Right atrium auricular region (tissue), 2 donors: ENCODE measurements at regions not wholly inside any gene's neighbourhood (a gene's known extent, or its start where the extent isn't known, plus 50 kb on each side); places are given as distances from the start of the nearest gene placed in this dataset.

Source experiments
- DNase-seq: peaks from one replicate; pipeline ENCODE4 v3.0.0-alpha.2; 2019; ENCODE audit warnings: low spot score
- H3K27ac ChIP-seq, 2 donors: fragments of 200-600 bp; sonication (generic); 1 replicate in 1 of 2; 2 replicates in 1 of 2; pipeline ENCODE4 v1.5.1; 2016 to 2019
- H3K27me3 ChIP-seq, 2 donors: fragments of 200-600 bp; sonication (generic); one replicate each; pipeline versions ENCODE4 v1.5.1 to v1.6.0; 2017 to 2019
- H3K36me3 ChIP-seq: fragments of 200-600 bp; sonication (generic); one replicate; pipeline ENCODE4 v1.5.1; 2016
- H3K4me1 ChIP-seq, 2 donors: fragments of 200-600 bp; sonication (generic); one replicate each; pipeline versions ENCODE4 v1.5.1 to v1.6.0; 2017 to 2019
- H3K4me3 ChIP-seq, 2 donors: fragments of 200-600 bp; sonication (generic); 1 replicate in 1 of 2; 2 replicates in 1 of 2; pipeline ENCODE4 v1.5.1; 2017 to 2019; ENCODE audit warnings: mild to moderate bottlenecking in 1 of 2, moderate library complexity in 1 of 2
- H3K9me3 ChIP-seq, 2 donors: fragments of 200-600 bp; sonication (generic); one replicate each; pipeline ENCODE4 v1.5.1; 2019
- TF ChIP-seq, protein P1 (sequence below), 2 donors: fragments of 200-600 bp; sonication (generic); IDR thresholded peaks; one replicate each; pipeline ENCODE4 v1.5.1; 2019; ENCODE audit warnings: antibody characterized with exemption in 2 of 2

GRCh38 chr16:86228713-86229112 lies 281.6 kb upstream of the FOXF1 start:
- Histone ChIP-seq H3K27me3 (no peaks in the 10 kb centered on the region), H3K27ac (no peak overlapping the region), H3K4me3 (no peak overlapping the region), H3K4me1 (no peaks in the 10 kb centered on the region), H3K9me3 (no peaks in the 10 kb centered on the region), H3K36me3 (no peaks in the 10 kb centered on the region)
- DNase-seq: no peak
- TF ChIP-seq, protein P1, sequence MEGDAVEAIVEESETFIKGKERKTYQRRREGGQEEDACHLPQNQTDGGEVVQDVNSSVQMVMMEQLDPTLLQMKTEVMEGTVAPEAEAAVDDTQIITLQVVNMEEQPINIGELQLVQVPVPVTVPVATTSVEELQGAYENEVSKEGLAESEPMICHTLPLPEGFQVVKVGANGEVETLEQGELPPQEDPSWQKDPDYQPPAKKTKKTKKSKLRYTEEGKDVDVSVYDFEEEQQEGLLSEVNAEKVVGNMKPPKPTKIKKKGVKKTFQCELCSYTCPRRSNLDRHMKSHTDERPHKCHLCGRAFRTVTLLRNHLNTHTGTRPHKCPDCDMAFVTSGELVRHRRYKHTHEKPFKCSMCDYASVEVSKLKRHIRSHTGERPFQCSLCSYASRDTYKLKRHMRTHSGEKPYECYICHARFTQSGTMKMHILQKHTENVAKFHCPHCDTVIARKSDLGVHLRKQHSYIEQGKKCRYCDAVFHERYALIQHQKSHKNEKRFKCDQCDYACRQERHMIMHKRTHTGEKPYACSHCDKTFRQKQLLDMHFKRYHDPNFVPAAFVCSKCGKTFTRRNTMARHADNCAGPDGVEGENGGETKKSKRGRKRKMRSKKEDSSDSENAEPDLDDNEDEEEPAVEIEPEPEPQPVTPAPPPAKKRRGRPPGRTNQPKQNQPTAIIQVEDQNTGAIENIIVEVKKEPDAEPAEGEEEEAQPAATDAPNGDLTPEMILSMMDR (IDR thresholded peaks at IDR 0.05): no peak

GRCh38 chr16:86229283-86229682 lies 281.0 kb upstream of the FOXF1 start:
- Histone ChIP-seq H3K9me3 (no peaks in the 10 kb centered on the region), H3K27ac (no peak overlapping the region), H3K4me1 (no peaks in the 10 kb centered on the region), H3K36me3 (no peaks in the 10 kb centered on the region), H3K27me3 (no peaks in the 10 kb centered on the region), H3K4me3 (no peak overlapping the region)
- DNase-seq: no peak
- TF ChIP-seq, protein P1 (IDR thresholded peaks at IDR 0.05): no peak

- DNase-seq: no peak
- Histone ChIP-seq H3K4me1 (no peaks in the 10 kb centered on the region), H3K27me3 (no peaks in the 10 kb centered on the region), H3K4me3 (no peak overlapping the region), H3K9me3 (no peaks in the 10 kb centered on the region), H3K36me3 (no peaks in the 10 kb centered on the region), H3K27ac (no peak overlapping the region)
- TF ChIP-seq, protein P1 (IDR thresholded peaks at IDR 0.05): no peak
These were observed 280.3 kb upstream of the FOXF1 start for GRCh38 chr16:86229866-86230656.

DNA sequence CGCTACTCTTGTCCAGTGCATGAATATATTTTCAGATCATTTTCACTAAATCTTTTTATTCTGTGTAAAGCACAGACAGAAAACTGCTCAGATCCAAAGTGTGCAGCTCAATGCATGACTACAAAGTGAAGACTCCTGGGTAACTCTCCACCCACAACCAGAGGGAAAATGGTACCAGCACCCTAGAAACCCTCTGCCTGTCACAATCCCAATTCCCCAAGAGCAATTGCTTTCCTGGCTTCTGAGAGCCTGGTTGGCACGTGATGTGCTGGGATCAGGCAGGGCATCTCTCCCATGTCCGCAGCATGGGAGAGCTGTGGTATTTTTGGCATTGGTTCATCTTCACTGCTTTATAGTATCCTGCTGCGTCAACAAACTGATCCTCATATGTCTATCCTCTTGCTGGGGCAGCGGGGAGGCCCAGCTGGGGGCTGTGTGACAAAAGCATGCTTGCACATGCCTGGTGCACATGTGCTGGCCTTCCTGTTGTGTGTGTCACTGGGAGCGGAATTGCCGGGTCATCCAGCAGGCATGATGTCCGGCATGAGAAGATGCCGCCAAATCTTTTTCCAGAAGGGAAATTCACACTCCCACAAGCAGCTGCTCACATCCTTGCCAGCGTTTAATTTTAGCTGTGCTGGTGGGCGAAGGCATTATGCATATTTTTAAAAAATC lies 278.9 kb upstream of the FOXF1 start:
- Histone ChIP-seq H3K27me3 (no peaks in the 10 kb centered on the region), H3K4me3 (no peak overlapping the region), H3K9me3 (no peaks in the 10 kb centered on the region), H3K27ac (no peak overlapping the region), H3K4me1 (no peaks in the 10 kb centered on the region), H3K36me3 (no peaks in the 10 kb centered on the region)
- TF ChIP-seq, protein P1 (IDR thresholded peaks at IDR 0.05): no peak
- no peak for DNase-seq

DNA sequence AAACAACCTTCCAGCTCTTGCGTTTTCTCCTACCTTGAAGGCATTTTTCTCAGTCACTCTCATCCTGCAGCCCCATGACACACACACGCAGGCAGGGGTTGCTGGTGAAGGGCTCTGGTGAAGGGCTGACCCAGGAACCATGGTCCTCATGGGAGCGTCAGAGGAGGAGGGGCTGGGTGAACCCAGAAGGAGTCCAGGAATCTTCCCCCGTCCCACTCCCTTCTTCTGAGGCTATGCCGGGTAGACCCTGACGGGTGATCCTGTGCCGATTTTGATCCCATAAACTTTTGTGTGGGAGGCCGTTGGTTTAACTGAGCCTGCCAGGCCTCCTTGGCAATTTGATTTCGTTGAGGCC lies 278.4 kb upstream of the FOXF1 start:
- no peaks in the 10 kb centered on the region for H3K9me3 ChIP-seq
- H3K4me3 ChIP-seq: no peak overlapping the region
- DNase-seq: no peak
- H3K27ac ChIP-seq: no peak overlapping the region
- no peaks in the 10 kb centered on the region for H3K27me3 ChIP-seq
- TF ChIP-seq, protein P1 (IDR thresholded peaks at IDR 0.05): no peak
- no peaks in the 10 kb centered on the region for H3K4me1 ChIP-seq
- no peaks in the 10 kb centered on the region for H3K36me3 ChIP-seq
